B cell (primary cell): ENCODE measurements at regions not wholly inside any gene's neighbourhood (a gene's known extent, or its start where the extent isn't known, plus 50 kb on each side); places are given as distances from the start of the nearest gene placed in this dataset.

ENCODE experiments used
- ATAC-seq: fragments of 200-7000 bp; cut with Tn5 transposase; one replicate; pipeline ENCODE4 v1.10.0; 2021; ENCODE audit warnings: low read depth, mild to moderate bottlenecking, moderate number of reproducible peaks, moderate library complexity
- CTCF ChIA-PET: fragments of 350-600 bp; sonication (Branson Sonifier 250); formaldehyde crosslinking; loops from one replicate; lab custom pipeline; 2021; ENCODE audit warnings: antibody characterized with exemption, inconsistent platforms; lab: Charles Lee
- POLR2A ChIA-PET: fragments of 350-600 bp; sonication (Branson Sonifier 250); formaldehyde crosslinking; loops from one replicate; lab custom pipeline; 2021; ENCODE audit warnings: antibody characterized with exemption; lab: Charles Lee
- DNase-seq: peaks from one replicate; pipeline ENCODE4 v3.0.0; 2013
- H2AFZ ChIP-seq: 2 replicates; pipeline ENCODE4 v1.6.1; 2012; ENCODE audit warnings: mild to moderate bottlenecking, low read depth, low read length; ENCODE audit not compliant: insufficient read depth, poor library complexity, severe bottlenecking
- H3K27ac ChIP-seq, 2 donors: 1 replicate in 1 of 2; 2 replicates in 1 of 2; pipeline ENCODE4 v1.5.1; 2012 to 2013; ENCODE audit warnings: low read length in 2 of 2, mild to moderate bottlenecking in 2 of 2, moderate library complexity in 1 of 2
- H3K27me3 ChIP-seq, 4 experiments: fragments of 200-600 bp in 1 of 4; sonication (generic) in 1 of 4; replicated peaks in 1 of 4; 1 replicate in 2 of 4; 2 replicates in 2 of 4; pipeline versions ENCODE4 v1.6.1 to v1.7.0; 2013 to 2016; ENCODE audit warnings: low read length in 3 of 4, mild to moderate bottlenecking in 2 of 4, mixed read lengths in 1 of 4, moderate library complexity in 1 of 4; ENCODE audit not compliant: insufficient read depth in 4 of 4, control insufficient read depth in 3 of 4; ENCODE audit errors: control extremely low read depth in 1 of 4
- H3K36me3 ChIP-seq, 2 experiments: replicated peaks in 1 of 2; 1 replicate in 1 of 2; 2 replicates in 1 of 2; pipeline versions ENCODE4 v1.6.1 to v1.7.1; 2013; ENCODE audit warnings: low read length in 1 of 2; ENCODE audit not compliant: insufficient read depth in 2 of 2, control insufficient read depth in 1 of 2; ENCODE audit errors: control extremely low read depth in 1 of 2, extremely low read depth in 1 of 2
- H3K4me1 ChIP-seq, 2 donors: fragments of 200-600 bp in 1 of 2; sonication (generic) in 1 of 2; 1 replicate in 1 of 2; 2 replicates in 1 of 2; pipeline versions ENCODE4 v1.5.1 to v1.6.1; 2013 to 2017; ENCODE audit warnings: low read length in 2 of 2; ENCODE audit not compliant: control insufficient read depth in 2 of 2, insufficient read depth in 2 of 2
- H3K4me2 ChIP-seq: replicated peaks from 2 replicates; pipeline ENCODE3; 2012; ENCODE audit warnings: mild to moderate bottlenecking, low read depth, low read length; ENCODE audit not compliant: poor library complexity, severe bottlenecking
- H3K4me3 ChIP-seq, 5 experiments: fragments of 200-600 bp in 1 of 5; sonication (generic) in 1 of 5; 1 replicate in 3 of 5; 2 replicates in 2 of 5; pipeline versions ENCODE4 v1.5.1 to v1.7.0; 2011 to 2016; ENCODE audit warnings: low read length in 4 of 5, mild to moderate bottlenecking in 4 of 5, low read depth in 2 of 5, control low read depth in 1 of 5, moderate library complexity in 1 of 5; ENCODE audit not compliant: insufficient read depth in 1 of 5; ENCODE audit errors: control extremely low read depth in 1 of 5, extremely low read depth in 1 of 5
- H3K79me2 ChIP-seq: fragments of 200-600 bp; sonication (generic); one replicate; pipeline ENCODE4 v1.6.0; 2016; ENCODE audit warnings: low read length; ENCODE audit not compliant: control insufficient read depth, insufficient read depth
- H3K9ac ChIP-seq: fragments of 200-600 bp; sonication (generic); 2 replicates; pipeline ENCODE4 v1.6.1; 2017; ENCODE audit warnings: mild to moderate bottlenecking, low read length, moderate library complexity
- H3K9me3 ChIP-seq, 3 donors: one replicate each; pipeline versions ENCODE4 v1.6.1 to v1.7.1; 2013; ENCODE audit warnings: low read length in 2 of 3; ENCODE audit not compliant: control insufficient read depth in 2 of 3, insufficient read depth in 1 of 3; ENCODE audit errors: control extremely low read depth in 1 of 3
- H4K20me1 ChIP-seq: 2 replicates; pipeline ENCODE4 v1.6.0; 2012; ENCODE audit warnings: mild to moderate bottlenecking, low read length; ENCODE audit not compliant: insufficient read depth, control insufficient read depth, poor library complexity, severe bottlenecking
- H3K27ac Mint-ChIP-seq: one replicate; pipeline ENCODE4 v1.8.0; 2021; ENCODE audit warnings: mixed read lengths
- H3K27me3 Mint-ChIP-seq: one replicate; pipeline ENCODE4 v1.8.0; 2021; ENCODE audit warnings: mixed read lengths
- H3K4me1 Mint-ChIP-seq: one replicate; pipeline ENCODE4 v1.8.0; 2021; ENCODE audit warnings: mixed read lengths
- H3K4me3 Mint-ChIP-seq: one replicate; pipeline ENCODE4 v1.8.0; 2021; ENCODE audit warnings: mixed read lengths
- H3K9me3 Mint-ChIP-seq: one replicate; pipeline ENCODE4 v1.8.0; 2022; ENCODE audit warnings: mixed read lengths; ENCODE audit not compliant: insufficient read depth
- EZH2 ChIP-seq: IDR thresholded peaks from 2 replicates; pipeline ENCODE4 v1.6.1; 2012; ENCODE audit warnings: borderline replicate concordance, low read depth, mild to moderate bottlenecking, moderate library complexity, low read length; ENCODE audit not compliant: insufficient read depth, poor library complexity, severe bottlenecking
- WGBS: methylation state at CpG from one replicate; pipeline ENCODE4 v1.1.5; 2013; ENCODE audit warnings: missing lambda C conversion rate; ENCODE audit not compliant: insufficient coverage; 5-methylcytosine and 5-hydroxymethylcytosine counted together
- intact Hi-C: fragments of 100-400 bp; cut with micrococcal nuclease; formaldehyde crosslinking; loops from one replicate; pipeline ENCODE4 v1.10.0; 2022
- TF ChIP-seq, protein P1 (sequence below): fragments of 200-600 bp; IDR thresholded peaks from one replicate; pipeline ENCODE4 v1.8.0; 2022; ENCODE audit warnings: antibody characterized with exemption, mild to moderate bottlenecking

DNA sequence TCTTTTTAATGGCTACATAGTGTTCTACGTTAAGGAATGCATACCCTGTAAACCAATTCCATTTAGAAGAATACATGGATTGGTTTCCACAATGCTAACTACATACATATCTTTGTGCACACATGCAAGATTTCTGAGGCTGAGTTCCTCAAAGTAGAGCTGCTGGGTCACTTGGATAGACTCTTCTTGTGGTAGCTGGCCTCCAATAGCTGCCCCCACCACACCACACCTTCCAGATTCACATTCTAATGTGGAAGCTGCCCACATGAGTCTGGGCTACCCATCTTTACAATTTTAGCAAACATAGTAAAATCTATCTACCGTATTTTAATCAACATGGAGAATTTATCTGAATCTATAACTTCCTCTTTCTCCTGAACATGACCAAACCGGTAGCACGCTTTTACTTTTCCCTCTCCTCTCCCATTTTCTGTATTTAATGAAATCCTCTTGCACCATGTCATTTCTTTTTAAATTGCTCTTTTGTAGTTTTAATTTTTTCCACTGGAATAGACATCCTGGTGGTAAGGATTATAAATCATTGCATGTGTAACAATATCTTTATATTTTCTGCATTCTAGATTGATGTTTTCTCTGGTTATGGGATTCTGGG, 74.7 kb upstream of the CITED2 start:
- no peak overlapping the region for H3K4me2 ChIP-seq
- H3K9ac ChIP-seq: no peak overlapping the region
- no peak for ATAC-seq
- H3K27me3 ChIP-seq: no peaks in the 10 kb centered on the region
- H3K4me3 Mint-ChIP-seq: no peak overlapping the region
- H3K27ac Mint-ChIP-seq: no peak overlapping the region
- no peaks in the 10 kb centered on the region for H3K79me2 ChIP-seq
- no peaks in the 10 kb centered on the region for H3K36me3 ChIP-seq
- no peak for DNase-seq
- ChIA-PET CTCF (no interaction called here), POLR2A (no interaction called here)
- TF ChIP-seq EZH2: no peak
- TF ChIP-seq, protein P1, sequence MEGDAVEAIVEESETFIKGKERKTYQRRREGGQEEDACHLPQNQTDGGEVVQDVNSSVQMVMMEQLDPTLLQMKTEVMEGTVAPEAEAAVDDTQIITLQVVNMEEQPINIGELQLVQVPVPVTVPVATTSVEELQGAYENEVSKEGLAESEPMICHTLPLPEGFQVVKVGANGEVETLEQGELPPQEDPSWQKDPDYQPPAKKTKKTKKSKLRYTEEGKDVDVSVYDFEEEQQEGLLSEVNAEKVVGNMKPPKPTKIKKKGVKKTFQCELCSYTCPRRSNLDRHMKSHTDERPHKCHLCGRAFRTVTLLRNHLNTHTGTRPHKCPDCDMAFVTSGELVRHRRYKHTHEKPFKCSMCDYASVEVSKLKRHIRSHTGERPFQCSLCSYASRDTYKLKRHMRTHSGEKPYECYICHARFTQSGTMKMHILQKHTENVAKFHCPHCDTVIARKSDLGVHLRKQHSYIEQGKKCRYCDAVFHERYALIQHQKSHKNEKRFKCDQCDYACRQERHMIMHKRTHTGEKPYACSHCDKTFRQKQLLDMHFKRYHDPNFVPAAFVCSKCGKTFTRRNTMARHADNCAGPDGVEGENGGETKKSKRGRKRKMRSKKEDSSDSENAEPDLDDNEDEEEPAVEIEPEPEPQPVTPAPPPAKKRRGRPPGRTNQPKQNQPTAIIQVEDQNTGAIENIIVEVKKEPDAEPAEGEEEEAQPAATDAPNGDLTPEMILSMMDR: no peak
- no peaks in the 10 kb centered on the region for H3K27me3 Mint-ChIP-seq
- no peaks in the 10 kb centered on the region for H3K9me3 ChIP-seq
- H3K4me1 Mint-ChIP-seq: peaks cover 10% of the 10 kb centered on the region
- no peaks in the 10 kb centered on the region for H3K9me3 Mint-ChIP-seq
- no peaks in the 10 kb centered on the region for H4K20me1 ChIP-seq
- H3K4me3 ChIP-seq: no peak overlapping the region
- intact Hi-C loops: no loop called here
- no peaks in the 10 kb centered on the region for H3K4me1 ChIP-seq
- no peak overlapping the region for H3K27ac ChIP-seq
- peak overlapping the region; percentile 44 for H2AFZ ChIP-seq
- WGBS: 83% methylated on average over 1 of the region's 4 CpGs

DNA sequence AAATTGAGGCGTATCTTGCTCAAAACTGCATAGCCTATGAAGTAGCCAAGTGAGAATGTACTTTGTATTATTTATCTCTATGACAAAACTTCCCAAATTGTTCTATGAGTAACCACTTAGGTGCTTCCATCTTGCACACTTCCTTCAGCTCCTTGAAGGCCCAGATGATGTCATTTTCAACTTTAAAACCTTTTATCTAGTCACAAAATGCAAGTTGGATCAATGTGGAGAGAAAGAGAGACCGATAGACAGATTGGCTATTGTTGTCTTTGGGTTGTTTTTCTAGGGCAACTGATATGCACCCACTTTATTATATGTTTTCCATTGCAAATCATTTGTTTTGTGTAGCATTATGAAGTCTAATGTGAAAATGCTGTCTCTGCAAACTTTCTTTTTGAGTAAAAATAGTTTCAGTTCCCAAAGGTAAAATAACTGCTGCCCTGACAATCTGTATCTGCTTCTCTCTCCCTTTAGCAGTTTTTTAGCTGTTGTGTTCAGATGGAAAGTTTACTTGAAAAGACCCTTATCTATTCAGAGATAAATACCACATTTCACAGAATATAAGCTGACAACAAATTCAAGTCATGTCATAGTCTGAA, 73.7 kb upstream of the CITED2 start:
- ChIA-PET CTCF (no interaction called here), POLR2A (no interaction called here)
- H3K9me3 ChIP-seq: no peaks in the 10 kb centered on the region
- no CpG with 5 or more reads among the region's 2 CpGs for WGBS
- peak overlapping the region; percentile 16 for H2AFZ ChIP-seq
- no peaks in the 10 kb centered on the region for H3K36me3 ChIP-seq
- no peak for TF ChIP-seq EZH2
- TF ChIP-seq, protein P1: no peak
- Mint-ChIP-seq H3K27ac (no peak overlapping the region), H3K4me3 (no peak overlapping the region), H3K27me3 (no peaks in the 10 kb centered on the region), H3K9me3 (no peaks in the 10 kb centered on the region), H3K4me1 (peaks cover 10% of the 10 kb centered on the region)
- H3K27ac ChIP-seq: no peak overlapping the region
- intact Hi-C loops: no loop called here
- no peak overlapping the region for H3K4me3 ChIP-seq
- no peaks in the 10 kb centered on the region for H3K4me1 ChIP-seq
- ATAC-seq: no peak
- no peaks in the 10 kb centered on the region for H3K27me3 ChIP-seq
- DNase-seq: no peak
- H3K4me2 ChIP-seq: no peak overlapping the region
- no peaks in the 10 kb centered on the region for H4K20me1 ChIP-seq
- H3K9ac ChIP-seq: no peak overlapping the region
- H3K79me2 ChIP-seq: no peaks in the 10 kb centered on the region
